WTC11 (cell line): ENCODE measurements at regions not wholly inside any gene's neighbourhood (a gene's known extent, or its start where the extent isn't known, plus 50 kb on each side); places are given as distances from the start of the nearest gene placed in this dataset.

Experiments used
- ATF1 ChIP-seq: sonication (generic); formaldehyde crosslinking; IDR thresholded peaks from 2 replicates; pipeline ENCODE4 v1.8.1; 2023; ENCODE audit warnings: mild to moderate bottlenecking, moderate library complexity, missing genetic modification reagents
- CREB1 ChIP-seq: sonication (generic); formaldehyde crosslinking; IDR thresholded peaks from 2 replicates; pipeline ENCODE4 v1.8.0; 2023; ENCODE audit warnings: mild to moderate bottlenecking, missing genetic modification reagents
- ESRRA ChIP-seq: sonication (generic); formaldehyde crosslinking; IDR thresholded peaks from 2 replicates; pipeline ENCODE4 v1.8.1; 2022; ENCODE audit warnings: mild to moderate bottlenecking, missing genetic modification reagents, borderline replicate concordance
- FOXJ3 ChIP-seq: sonication (generic); formaldehyde crosslinking; IDR thresholded peaks from 2 replicates; pipeline ENCODE4 v1.9.0; 2021; ENCODE audit warnings: missing genetic modification reagents, mild to moderate bottlenecking, borderline replicate concordance
- GABPB1 ChIP-seq: sonication (generic); formaldehyde crosslinking; IDR thresholded peaks from 2 replicates; pipeline ENCODE4 v1.8.1; 2023; ENCODE audit warnings: mild to moderate bottlenecking, missing genetic modification reagents
- SP1 ChIP-seq: sonication (generic); formaldehyde crosslinking; conservative IDR thresholded peaks from 2 replicates; pipeline ENCODE4 v1.8.1; 2022; ENCODE audit warnings: missing genetic modification reagents
- TF ChIP-seq, protein P1 (sequence below): sonication (generic); formaldehyde crosslinking; IDR thresholded peaks from 2 replicates; pipeline ENCODE4 v1.8.1; 2022; ENCODE audit warnings: missing genetic modification reagents, borderline replicate concordance
- TF ChIP-seq, protein P2 (sequence below): sonication (generic); formaldehyde crosslinking; IDR thresholded peaks from 2 replicates; pipeline ENCODE4 v1.8.1; 2023; ENCODE audit warnings: mild to moderate bottlenecking, missing genetic modification reagents, borderline replicate concordance
- TF ChIP-seq, protein P3 (sequence below): fragments of 200-600 bp; IDR thresholded peaks from 2 replicates; pipeline ENCODE4 v1.8.0; 2022; ENCODE audit warnings: antibody characterized with exemption
- TF ChIP-seq, protein P4 (sequence below): sonication (generic); formaldehyde crosslinking; IDR thresholded peaks from 2 replicates; pipeline ENCODE4 v1.8.1; 2023; ENCODE audit warnings: mild to moderate bottlenecking, missing genetic modification reagents
- TF ChIP-seq, protein P5 (sequence below): sonication (generic); formaldehyde crosslinking; IDR thresholded peaks from 2 replicates; pipeline ENCODE4 v1.8.1; 2023; ENCODE audit warnings: mild to moderate bottlenecking, moderate library complexity, missing genetic modification reagents
- TF ChIP-seq, protein P6 (sequence below): sonication (generic); formaldehyde crosslinking; IDR thresholded peaks from 2 replicates; pipeline ENCODE4 v1.8.0; 2023; ENCODE audit warnings: mild to moderate bottlenecking, missing genetic modification reagents

DNA sequence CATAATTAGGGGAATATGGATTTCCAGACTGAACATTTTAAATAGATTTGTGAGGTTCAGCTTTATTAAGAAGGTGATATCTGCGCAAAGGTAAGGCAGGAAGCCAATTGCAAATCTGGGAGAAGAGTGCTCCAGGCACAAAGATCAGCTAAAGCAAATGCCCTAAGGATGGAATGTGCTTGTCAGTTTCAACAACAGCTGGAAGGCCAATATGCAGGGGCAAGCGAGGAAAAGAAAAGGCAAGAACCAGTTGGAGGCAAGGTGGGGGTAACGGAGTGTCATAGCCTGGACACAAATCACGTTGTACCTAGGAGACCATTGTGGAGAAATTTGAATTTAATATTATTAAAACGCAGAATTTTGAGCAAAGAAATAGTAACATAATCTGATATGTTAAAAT lies 1710.3 kb upstream of the PCDH7 start:
- TF ChIP-seq GABPB1 (no peak), ESRRA (CRISPR knock-in tag) (no peak), ATF1 (CRISPR knock-in tag) (no peak), CREB1 (no peak), FOXJ3 (CRISPR knock-in tag) (no peak), SP1 (CRISPR knock-in tag) (no peak)
- TF ChIP-seq, protein P1, sequence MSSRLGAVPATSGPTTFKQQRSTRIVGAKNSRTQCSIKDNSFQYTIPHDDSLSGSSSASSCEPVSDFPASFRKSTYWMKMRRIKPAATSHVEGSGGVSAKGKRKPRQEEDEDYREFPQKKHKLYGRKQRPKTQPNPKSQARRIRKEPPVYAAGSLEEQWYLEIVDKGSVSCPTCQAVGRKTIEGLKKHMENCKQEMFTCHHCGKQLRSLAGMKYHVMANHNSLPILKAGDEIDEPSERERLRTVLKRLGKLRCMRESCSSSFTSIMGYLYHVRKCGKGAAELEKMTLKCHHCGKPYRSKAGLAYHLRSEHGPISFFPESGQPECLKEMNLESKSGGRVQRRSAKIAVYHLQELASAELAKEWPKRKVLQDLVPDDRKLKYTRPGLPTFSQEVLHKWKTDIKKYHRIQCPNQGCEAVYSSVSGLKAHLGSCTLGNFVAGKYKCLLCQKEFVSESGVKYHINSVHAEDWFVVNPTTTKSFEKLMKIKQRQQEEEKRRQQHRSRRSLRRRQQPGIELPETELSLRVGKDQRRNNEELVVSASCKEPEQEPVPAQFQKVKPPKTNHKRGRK (CRISPR knock-in tag): no peak
- TF ChIP-seq, protein P2, sequence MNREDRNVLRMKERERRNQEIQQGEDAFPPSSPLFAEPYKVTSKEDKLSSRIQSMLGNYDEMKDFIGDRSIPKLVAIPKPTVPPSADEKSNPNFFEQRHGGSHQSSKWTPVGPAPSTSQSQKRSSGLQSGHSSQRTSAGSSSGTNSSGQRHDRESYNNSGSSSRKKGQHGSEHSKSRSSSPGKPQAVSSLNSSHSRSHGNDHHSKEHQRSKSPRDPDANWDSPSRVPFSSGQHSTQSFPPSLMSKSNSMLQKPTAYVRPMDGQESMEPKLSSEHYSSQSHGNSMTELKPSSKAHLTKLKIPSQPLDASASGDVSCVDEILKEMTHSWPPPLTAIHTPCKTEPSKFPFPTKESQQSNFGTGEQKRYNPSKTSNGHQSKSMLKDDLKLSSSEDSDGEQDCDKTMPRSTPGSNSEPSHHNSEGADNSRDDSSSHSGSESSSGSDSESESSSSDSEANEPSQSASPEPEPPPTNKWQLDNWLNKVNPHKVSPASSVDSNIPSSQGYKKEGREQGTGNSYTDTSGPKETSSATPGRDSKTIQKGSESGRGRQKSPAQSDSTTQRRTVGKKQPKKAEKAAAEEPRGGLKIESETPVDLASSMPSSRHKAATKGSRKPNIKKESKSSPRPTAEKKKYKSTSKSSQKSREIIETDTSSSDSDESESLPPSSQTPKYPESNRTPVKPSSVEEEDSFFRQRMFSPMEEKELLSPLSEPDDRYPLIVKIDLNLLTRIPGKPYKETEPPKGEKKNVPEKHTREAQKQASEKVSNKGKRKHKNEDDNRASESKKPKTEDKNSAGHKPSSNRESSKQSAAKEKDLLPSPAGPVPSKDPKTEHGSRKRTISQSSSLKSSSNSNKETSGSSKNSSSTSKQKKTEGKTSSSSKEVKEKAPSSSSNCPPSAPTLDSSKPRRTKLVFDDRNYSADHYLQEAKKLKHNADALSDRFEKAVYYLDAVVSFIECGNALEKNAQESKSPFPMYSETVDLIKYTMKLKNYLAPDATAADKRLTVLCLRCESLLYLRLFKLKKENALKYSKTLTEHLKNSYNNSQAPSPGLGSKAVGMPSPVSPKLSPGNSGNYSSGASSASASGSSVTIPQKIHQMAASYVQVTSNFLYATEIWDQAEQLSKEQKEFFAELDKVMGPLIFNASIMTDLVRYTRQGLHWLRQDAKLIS (CRISPR knock-in tag): no peak
- TF ChIP-seq, protein P3, sequence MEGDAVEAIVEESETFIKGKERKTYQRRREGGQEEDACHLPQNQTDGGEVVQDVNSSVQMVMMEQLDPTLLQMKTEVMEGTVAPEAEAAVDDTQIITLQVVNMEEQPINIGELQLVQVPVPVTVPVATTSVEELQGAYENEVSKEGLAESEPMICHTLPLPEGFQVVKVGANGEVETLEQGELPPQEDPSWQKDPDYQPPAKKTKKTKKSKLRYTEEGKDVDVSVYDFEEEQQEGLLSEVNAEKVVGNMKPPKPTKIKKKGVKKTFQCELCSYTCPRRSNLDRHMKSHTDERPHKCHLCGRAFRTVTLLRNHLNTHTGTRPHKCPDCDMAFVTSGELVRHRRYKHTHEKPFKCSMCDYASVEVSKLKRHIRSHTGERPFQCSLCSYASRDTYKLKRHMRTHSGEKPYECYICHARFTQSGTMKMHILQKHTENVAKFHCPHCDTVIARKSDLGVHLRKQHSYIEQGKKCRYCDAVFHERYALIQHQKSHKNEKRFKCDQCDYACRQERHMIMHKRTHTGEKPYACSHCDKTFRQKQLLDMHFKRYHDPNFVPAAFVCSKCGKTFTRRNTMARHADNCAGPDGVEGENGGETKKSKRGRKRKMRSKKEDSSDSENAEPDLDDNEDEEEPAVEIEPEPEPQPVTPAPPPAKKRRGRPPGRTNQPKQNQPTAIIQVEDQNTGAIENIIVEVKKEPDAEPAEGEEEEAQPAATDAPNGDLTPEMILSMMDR: no peak
- TF ChIP-seq, protein P4, sequence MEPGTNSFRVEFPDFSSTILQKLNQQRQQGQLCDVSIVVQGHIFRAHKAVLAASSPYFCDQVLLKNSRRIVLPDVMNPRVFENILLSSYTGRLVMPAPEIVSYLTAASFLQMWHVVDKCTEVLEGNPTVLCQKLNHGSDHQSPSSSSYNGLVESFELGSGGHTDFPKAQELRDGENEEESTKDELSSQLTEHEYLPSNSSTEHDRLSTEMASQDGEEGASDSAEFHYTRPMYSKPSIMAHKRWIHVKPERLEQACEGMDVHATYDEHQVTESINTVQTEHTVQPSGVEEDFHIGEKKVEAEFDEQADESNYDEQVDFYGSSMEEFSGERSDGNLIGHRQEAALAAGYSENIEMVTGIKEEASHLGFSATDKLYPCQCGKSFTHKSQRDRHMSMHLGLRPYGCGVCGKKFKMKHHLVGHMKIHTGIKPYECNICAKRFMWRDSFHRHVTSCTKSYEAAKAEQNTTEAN: no peak
- TF ChIP-seq, protein P5, sequence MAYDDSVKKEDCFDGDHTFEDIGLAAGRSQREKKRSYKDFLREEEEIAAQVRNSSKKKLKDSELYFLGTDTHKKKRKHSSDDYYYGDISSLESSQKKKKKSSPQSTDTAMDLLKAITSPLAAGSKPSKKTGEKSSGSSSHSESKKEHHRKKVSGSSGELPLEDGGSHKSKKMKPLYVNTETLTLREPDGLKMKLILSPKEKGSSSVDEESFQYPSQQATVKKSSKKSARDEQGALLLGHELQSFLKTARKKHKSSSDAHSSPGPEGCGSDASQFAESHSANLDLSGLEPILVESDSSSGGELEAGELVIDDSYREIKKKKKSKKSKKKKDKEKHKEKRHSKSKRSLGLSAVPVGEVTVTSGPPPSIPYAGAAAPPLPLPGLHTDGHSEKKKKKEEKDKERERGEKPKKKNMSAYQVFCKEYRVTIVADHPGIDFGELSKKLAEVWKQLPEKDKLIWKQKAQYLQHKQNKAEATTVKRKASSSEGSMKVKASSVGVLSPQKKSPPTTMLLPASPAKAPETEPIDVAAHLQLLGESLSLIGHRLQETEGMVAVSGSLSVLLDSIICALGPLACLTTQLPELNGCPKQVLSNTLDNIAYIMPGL (CRISPR knock-in tag): no peak
- TF ChIP-seq, protein P6, sequence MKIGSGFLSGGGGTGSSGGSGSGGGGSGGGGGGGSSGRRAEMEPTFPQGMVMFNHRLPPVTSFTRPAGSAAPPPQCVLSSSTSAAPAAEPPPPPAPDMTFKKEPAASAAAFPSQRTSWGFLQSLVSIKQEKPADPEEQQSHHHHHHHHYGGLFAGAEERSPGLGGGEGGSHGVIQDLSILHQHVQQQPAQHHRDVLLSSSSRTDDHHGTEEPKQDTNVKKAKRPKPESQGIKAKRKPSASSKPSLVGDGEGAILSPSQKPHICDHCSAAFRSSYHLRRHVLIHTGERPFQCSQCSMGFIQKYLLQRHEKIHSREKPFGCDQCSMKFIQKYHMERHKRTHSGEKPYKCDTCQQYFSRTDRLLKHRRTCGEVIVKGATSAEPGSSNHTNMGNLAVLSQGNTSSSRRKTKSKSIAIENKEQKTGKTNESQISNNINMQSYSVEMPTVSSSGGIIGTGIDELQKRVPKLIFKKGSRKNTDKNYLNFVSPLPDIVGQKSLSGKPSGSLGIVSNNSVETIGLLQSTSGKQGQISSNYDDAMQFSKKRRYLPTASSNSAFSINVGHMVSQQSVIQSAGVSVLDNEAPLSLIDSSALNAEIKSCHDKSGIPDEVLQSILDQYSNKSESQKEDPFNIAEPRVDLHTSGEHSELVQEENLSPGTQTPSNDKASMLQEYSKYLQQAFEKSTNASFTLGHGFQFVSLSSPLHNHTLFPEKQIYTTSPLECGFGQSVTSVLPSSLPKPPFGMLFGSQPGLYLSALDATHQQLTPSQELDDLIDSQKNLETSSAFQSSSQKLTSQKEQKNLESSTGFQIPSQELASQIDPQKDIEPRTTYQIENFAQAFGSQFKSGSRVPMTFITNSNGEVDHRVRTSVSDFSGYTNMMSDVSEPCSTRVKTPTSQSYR: no peak
